Activated CD4-positive, alpha-beta T cell treated with anti-CD3 and anti-CD28 coated beads, Interleukin-2, Interleukin-4, amounts not matched to agents 100 ng/mL and 50 ng/mL, durations not matched to agents 16 hours and 8 hours (primary cell): ENCODE measurements at regions not wholly inside any gene's neighbourhood (a gene's known extent, or its start where the extent isn't known, plus 50 kb on each side); places are given as distances from the start of the nearest gene placed in this dataset.

ENCODE experiments used
- DNase-seq: peaks from one replicate; pipeline ENCODE4 v3.0.0-alpha.2; 2020; ENCODE audit warnings: low spot score

- no peak for DNase-seq
These were observed 656.0 kb upstream of the KIF2B start for GRCh38 chr17:53166731-53167130.

- DNase-seq = no peak
These were observed 672.5 kb upstream of the KIF2B start for GRCh38 chr17:53150101-53150698.

GRCh38 chr17:53149316-53149715 is 673.4 kb upstream of the KIF2B start:
- no peak for DNase-seq

GRCh38 chr17:53148058-53148457 is 674.7 kb upstream of the KIF2B start:
- no peak for DNase-seq

- DNase-seq = no peak
These were observed 679.8 kb upstream of the KIF2B start for GRCh38 chr17:53142890-53143289.

- no peak for DNase-seq
These were observed 681.0 kb upstream of the KIF2B start for GRCh38 chr17:53141731-53142130.

- DNase-seq = no peak
These were observed 681.4 kb upstream of the KIF2B start for GRCh38 chr17:53141280-53141679.

- no peak for DNase-seq
These were observed 684.9 kb upstream of the KIF2B start for GRCh38 chr17:53137869-53138268.

GRCh38 chr17:53135969-53136368 is 686.8 kb upstream of the KIF2B start:
- no peak for DNase-seq

GRCh38 chr17:53134548-53134947 is 688.2 kb upstream of the KIF2B start:
- DNase-seq = no peak

GRCh38 chr17:53133876-53134275 is 688.9 kb upstream of the KIF2B start:
- DNase-seq = no peak

- DNase-seq = no peak
These were observed 692.9 kb upstream of the KIF2B start for GRCh38 chr17:53129863-53130262.

GRCh38 chr17:53127331-53127730 is 695.4 kb upstream of the KIF2B start:
- no peak for DNase-seq

- no peak for DNase-seq
These were observed 699.8 kb upstream of the KIF2B start for GRCh38 chr17:53122966-53123365.

- DNase-seq = no peak
These were observed 703.0 kb upstream of the KIF2B start for GRCh38 chr17:53119773-53120172.

GRCh38 chr17:53118948-53119347 is 703.8 kb upstream of the KIF2B start:
- DNase-seq = no peak

- no peak for DNase-seq
These were observed 715.8 kb upstream of the KIF2B start for GRCh38 chr17:53106886-53107285.

GRCh38 chr17:53101706-53102105 is 721.0 kb upstream of the KIF2B start:
- DNase-seq = no peak

GRCh38 chr17:53100126-53100525 is 722.6 kb upstream of the KIF2B start:
- DNase-seq = no peak

GRCh38 chr17:53093391-53093790 is 729.3 kb upstream of the KIF2B start:
- no peak for DNase-seq

- DNase-seq = no peak
These were observed 730.7 kb upstream of the KIF2B start for GRCh38 chr17:53092072-53092471.

- no peak for DNase-seq
These were observed 732.0 kb upstream of the KIF2B start for GRCh38 chr17:53090770-53091169.

GRCh38 chr17:53088481-53088880 is 734.2 kb upstream of the KIF2B start:
- DNase-seq = no peak

GRCh38 chr17:53061446-53061845 is 761.3 kb upstream of the KIF2B start:
- DNase-seq = no peak

- no peak for DNase-seq
These were observed 764.7 kb upstream of the KIF2B start for GRCh38 chr17:53058031-53058430.
